GM10248 (cell line): ENCODE measurements at regions not wholly inside any gene's neighbourhood (a gene's known extent, or its start where the extent isn't known, plus 50 kb on each side); places are given as distances from the start of the nearest gene placed in this dataset.
"Not testable (repeated sequence)": the region's sequence is repeated elsewhere in the genome, so short reads cannot be mapped to it uniquely, and the experiment has no call there.

Source experiments
- CTCF ChIA-PET: fragments of 300-600 bp; sonication (Branson Sonifier 250); formaldehyde crosslinking; extraction: SDS; loops from one replicate; lab custom pipeline; 2021; ENCODE audit warnings: antibody characterized with exemption; lab: Yijun Ruan, JAX
- POLR2A ChIA-PET: fragments of 350-650 bp; sonication (Branson Sonifier 250); formaldehyde crosslinking; extraction: SDS; loops from one replicate; lab custom pipeline; 2020; ENCODE audit warnings: antibody characterized with exemption; lab: Yijun Ruan, JAX
- DNase-seq: peaks from one replicate; pipeline ENCODE4 v3.0.0; 2012; ENCODE audit errors: extremely low spot score
- TF ChIP-seq, protein P1 (sequence below): IDR thresholded peaks from 2 replicates; pipeline ENCODE4 v1.5.1; 2012; ENCODE audit warnings: mild to moderate bottlenecking, low read depth; ENCODE audit errors: extremely low read depth, missing control alignments, control extremely low read depth

DNA sequence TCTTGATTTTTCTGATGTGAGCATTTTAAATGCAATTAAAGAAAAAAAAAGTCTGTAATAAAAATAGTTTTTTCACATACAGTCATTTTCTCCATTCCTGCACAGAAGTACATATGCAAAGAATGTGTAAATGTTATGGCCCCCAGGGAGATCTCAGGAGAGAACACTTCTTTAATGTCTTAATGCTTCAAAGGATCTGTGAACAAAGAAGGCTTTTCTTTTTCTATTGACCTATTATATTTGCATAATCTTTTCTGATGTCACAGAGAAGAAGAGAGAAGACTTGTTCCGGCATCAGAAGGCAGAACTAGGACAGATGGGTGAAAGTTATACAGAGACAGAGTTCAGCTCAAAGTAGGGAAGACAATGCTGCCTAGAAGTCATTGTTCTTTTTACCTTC lies 413.5 kb upstream of the STXBP6 start:
- no peak for DNase-seq
- TF ChIP-seq, protein P1, sequence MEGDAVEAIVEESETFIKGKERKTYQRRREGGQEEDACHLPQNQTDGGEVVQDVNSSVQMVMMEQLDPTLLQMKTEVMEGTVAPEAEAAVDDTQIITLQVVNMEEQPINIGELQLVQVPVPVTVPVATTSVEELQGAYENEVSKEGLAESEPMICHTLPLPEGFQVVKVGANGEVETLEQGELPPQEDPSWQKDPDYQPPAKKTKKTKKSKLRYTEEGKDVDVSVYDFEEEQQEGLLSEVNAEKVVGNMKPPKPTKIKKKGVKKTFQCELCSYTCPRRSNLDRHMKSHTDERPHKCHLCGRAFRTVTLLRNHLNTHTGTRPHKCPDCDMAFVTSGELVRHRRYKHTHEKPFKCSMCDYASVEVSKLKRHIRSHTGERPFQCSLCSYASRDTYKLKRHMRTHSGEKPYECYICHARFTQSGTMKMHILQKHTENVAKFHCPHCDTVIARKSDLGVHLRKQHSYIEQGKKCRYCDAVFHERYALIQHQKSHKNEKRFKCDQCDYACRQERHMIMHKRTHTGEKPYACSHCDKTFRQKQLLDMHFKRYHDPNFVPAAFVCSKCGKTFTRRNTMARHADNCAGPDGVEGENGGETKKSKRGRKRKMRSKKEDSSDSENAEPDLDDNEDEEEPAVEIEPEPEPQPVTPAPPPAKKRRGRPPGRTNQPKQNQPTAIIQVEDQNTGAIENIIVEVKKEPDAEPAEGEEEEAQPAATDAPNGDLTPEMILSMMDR = no peak
- ChIA-PET CTCF (no interaction called here), POLR2A (no interaction called here)

DNA sequence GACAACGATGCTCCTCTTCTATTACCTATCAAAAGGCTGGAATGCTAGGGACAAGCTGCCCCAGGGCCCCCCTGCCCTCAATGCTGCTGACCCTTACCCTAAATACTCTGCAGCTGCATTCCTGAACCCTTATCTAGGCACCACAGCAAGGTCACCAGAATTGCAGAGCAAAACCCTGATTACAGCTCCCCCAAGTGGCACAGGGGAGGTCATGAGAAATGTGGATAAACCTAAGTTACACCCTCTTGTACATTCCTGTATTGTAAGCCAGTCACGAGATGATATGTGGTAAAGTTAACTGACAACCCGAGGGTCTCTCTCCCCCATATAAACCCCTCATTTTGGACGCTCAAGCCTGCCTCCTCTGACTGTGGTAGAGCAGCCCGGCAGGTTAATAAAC lies 411.8 kb upstream of the STXBP6 start:
- ChIA-PET CTCF (interaction anchor here (1.4 kb wide), 1 partner anchor 25 kb away, joined by 3 read pairs; no protein-coding TSS in a partner anchor), POLR2A (no interaction called here)
- TF ChIP-seq, protein P1 = no peak
- no peak for DNase-seq

DNA sequence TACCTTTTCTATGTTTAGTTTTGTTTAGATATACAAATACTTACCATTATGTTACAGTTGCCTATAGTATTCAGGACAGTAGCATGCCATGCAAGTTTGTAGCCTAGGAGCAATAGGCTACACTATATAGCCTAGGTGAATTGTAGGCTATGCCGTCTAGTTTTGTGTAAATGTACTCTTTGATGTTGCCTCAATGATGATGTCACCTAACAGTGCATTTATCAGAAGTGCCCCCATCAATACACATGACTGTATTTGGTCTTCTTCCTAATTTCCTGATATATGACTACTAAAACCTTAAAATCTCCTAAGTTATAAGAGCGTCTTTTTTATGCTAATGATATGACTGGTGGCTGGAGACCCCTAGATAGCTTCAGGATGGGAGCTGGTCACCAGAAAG lies 394.4 kb upstream of the STXBP6 start:
- DNase-seq = no peak
- CTCF ChIA-PET = interaction anchor here (0.8 to 1.5 kb wide), 2 partner anchors 9 to 11 kb away, joined by 3 to 5 read pairs; no protein-coding TSS in a partner anchor
- POLR2A ChIA-PET = no interaction called here
- TF ChIP-seq, protein P1 = no peak

DNA sequence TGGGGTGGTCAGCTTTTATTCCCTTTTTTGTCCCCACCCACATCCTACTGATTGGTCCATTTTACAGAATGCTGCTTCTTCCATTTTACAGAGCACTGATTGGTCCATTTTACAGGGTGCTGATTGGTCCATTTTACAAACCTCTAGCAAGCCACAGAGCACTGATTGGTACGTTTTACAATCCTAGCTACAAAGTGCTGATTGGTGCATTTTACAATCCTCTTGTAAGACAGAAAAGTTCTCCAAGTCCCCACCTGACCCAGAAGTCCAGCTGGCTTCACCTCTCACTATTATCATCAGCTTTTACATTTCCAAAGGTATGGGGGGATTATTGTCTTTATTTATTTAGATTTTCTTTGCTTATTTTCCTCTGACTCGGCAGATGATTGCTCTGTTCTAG lies 390.4 kb upstream of the STXBP6 start:
- DNase-seq, POLR2A ChIA-PET, CTCF ChIA-PET: not testable (repeated sequence)

DNA sequence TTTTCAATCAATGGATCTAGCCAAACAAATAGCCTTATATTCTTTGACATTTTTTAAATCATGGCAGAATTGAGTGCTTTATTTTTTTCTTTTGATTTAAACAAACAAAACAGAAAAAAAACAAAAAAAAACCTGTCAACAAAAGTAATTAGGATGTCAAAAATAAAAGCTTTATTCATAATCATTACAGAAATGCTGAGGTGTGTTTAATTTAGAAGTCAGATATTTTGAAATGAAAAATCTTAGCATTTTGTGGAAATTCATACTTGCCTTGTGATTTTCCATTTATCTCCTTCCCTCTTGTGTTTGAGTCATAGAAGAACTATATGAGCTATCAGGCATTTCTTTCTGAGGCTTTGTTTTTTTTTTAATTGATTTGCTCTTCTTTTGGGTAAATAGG lies 387.0 kb upstream of the STXBP6 start:
- no peak for DNase-seq
- CTCF ChIA-PET = no interaction called here
- TF ChIP-seq, protein P1 = no peak
- POLR2A ChIA-PET = no interaction called here

DNA sequence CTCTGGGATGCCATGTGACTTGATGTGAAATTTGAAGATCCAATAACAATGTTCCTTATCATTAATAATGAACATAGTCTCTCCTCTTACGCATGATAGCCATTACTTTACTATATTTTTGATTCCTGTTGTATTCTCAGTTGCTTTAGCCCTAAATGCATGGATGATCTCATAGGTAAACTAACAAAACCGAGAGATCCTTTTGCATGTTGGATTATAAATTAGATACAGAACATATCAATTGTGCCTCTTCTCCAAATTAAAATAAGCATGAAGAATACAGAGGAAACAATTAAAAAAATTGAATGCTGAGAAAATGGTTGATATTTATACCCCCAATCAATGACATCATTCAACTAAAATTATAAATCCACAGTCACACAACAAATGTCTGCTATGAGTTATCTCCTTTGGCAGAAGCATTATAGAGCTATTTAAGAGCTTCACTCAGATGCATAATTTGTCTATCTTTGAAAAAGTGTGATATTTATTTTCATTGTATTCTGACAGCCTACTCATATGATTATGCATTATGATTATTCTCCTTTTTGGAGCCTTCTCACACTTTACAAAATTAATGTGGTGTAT lies 386.4 kb upstream of the STXBP6 start:
- POLR2A ChIA-PET = no interaction called here
- CTCF ChIA-PET = no interaction called here
- TF ChIP-seq, protein P1 = no peak
- DNase-seq = no peak

DNA sequence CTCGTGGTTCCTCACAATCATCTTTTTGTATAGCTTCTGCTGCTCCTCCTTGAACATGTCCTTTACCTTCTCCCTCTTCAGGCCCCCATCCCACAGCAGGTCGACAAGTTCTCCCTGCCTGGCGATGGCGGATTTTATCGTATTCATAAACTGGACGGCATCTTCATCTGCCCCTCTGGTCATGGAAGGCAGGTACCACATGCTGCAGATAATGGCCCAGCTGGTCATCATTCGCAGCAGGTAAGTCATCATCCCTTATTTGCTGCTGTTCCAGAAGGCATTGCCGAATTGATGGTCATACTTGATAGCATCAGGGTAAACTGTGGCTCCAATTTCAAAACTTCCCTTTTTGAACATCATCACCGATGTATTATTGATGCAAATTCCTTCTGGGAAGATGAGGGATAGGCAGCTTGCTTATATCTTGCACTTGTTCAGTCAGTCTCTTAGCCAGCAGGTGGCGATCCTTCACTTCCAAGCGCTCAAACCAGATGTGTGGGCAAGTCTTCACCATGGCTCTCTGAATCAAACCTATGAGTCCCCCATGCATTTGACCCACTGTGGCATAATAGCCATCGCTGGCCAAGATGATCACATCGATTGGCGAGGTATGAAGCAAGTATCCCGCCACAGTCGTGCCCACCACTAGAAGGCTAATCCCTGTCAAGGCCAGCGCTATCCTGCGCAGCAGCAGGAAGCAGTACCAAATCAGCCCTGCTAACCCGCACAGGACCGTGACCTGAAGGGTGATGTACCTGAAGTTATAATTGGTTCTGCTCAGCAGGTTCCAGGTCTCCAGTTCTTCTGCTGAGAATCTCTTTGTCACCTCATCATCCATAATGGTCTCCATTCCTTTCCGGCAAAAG lies 381.5 kb upstream of the STXBP6 start:
- TF ChIP-seq, protein P1 = no peak
- CTCF ChIA-PET = interaction anchor here (1.0 kb wide), 1 partner anchor 34 kb away, joined by 3 read pairs; no protein-coding TSS in a partner anchor
- DNase-seq = no peak
- POLR2A ChIA-PET = no interaction called here
